Upper lobe of left lung (tissue), 4 donors: ENCODE measurements at regions not wholly inside any gene's neighbourhood (a gene's known extent, or its start where the extent isn't known, plus 50 kb on each side); places are given as distances from the start of the nearest gene placed in this dataset.

Experiments
- POLR2A ChIP-seq, 4 donors: fragments of 450-650 bp; IDR thresholded peaks; one replicate each; pipeline ENCODE4 v1.5.1; 2016 to 2017; ENCODE audit warnings: antibody characterized with exemption in 4 of 4, mild to moderate bottlenecking in 2 of 4
- TF ChIP-seq, protein P1 (sequence below), 6 experiments: fragments of 450-650 bp in 4 of 6; fragments of 200-600 bp in 2 of 6; sonication (generic) in 2 of 6; IDR thresholded peaks; one replicate each; pipeline ENCODE4 v1.5.1; 2016 to 2019; ENCODE audit warnings: antibody characterized with exemption in 6 of 6

DNA sequence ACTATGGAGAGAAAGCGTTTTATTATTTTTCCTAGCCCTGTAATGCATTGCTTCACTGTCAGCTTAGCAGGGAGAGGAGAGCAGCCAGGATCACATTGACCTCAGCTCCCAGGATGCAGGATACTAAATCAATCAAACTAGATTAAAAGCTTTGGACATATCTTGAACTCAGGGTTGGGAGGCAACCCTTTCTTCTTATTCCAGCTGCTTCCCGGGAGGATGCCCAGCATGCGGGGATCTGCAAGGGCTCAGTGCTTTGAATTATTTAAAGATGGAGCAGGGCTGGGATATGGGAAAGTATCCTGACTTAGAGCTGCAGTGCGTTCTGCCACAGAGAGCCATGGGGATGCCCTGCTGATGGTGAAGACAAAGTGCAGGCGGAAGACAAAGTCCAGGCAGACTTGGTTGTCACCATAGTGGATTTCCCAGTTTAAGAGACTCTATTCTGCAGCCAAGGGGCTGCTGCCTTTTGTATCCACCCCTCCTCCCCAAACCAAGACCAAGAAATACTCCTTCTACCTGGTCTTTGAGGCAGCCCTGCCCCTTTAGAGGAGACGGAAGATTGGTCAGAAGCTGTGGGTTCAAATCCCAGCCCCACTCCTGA, 1035.0 kb downstream of the TBC1D22A start:
- TF ChIP-seq POLR2A (IDR thresholded peaks at IDR 0.05) = no peak
- TF ChIP-seq, protein P1, sequence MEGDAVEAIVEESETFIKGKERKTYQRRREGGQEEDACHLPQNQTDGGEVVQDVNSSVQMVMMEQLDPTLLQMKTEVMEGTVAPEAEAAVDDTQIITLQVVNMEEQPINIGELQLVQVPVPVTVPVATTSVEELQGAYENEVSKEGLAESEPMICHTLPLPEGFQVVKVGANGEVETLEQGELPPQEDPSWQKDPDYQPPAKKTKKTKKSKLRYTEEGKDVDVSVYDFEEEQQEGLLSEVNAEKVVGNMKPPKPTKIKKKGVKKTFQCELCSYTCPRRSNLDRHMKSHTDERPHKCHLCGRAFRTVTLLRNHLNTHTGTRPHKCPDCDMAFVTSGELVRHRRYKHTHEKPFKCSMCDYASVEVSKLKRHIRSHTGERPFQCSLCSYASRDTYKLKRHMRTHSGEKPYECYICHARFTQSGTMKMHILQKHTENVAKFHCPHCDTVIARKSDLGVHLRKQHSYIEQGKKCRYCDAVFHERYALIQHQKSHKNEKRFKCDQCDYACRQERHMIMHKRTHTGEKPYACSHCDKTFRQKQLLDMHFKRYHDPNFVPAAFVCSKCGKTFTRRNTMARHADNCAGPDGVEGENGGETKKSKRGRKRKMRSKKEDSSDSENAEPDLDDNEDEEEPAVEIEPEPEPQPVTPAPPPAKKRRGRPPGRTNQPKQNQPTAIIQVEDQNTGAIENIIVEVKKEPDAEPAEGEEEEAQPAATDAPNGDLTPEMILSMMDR (IDR thresholded peaks at IDR 0.05) = no peak
